ENCODE measurements at regions not wholly inside any gene's neighbourhood (a gene's known extent, or its start where the extent isn't known, plus 50 kb on each side); places are given as distances from the start of the nearest gene placed in this dataset.

DNA sequence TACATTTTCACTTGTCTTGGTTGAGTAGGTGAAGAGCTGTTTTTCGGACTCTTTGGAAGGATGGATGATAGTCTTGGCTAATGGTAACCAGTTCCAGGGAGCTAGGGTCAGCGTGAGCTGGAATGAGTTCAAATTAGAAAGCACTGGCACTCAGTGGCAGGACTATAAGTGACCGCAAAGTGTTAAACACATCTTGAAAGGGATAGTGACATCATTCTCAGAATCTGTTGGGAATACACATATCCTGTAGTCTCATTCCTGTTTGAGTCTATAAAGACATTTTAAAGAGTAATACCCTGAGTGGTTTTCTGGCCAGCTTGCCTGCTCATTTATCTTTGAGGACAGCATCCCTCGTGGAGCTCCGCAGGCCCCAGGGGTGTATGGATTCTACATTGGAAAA lies 56.7 kb upstream of the TMEM248 start:
- CTCF ChIA-PET (ENCODE audit: low intra/inter-chr PET ratio, low total read pairs) = no interaction called here
- in situ Hi-C loops (cut with HindIII; ENCODE audit: extremely low pct_ligation_motif_present, low pct_unique_long_range_greater_than_20kb) = no loop called here
- intact Hi-C loops (cut with micrococcal nuclease; ENCODE audit: unreplicated experiment) = no loop called here

More for the DNA sequence above, 56.7 kb upstream of the TMEM248 start:
- Histone ChIP-seq H3K4me2 (ENCODE audit: low read depth, low read length) (no peak overlapping the region), H4K20me1 (ENCODE audit: insufficient read depth, low read length) (no peaks in the 10 kb centered on the region), H2AFZ (ENCODE audit: low read length) (no peak overlapping the region), H3K36me3 (replicated peaks in 1 of 2; ENCODE audit: control insufficient read depth in 1 of 2, insufficient read depth in 2 of 2, low read length in 2 of 2) (peaks cover 11 to 33% of the 10 kb centered on the region in 2 experiments), H3K9ac (ENCODE audit: insufficient read depth, low read depth, low read length) (no peak overlapping the region), H3K4me1 (ENCODE audit: insufficient read depth, low read length) (peaks cover 21% of the 10 kb centered on the region), H3K79me2 (ENCODE audit: insufficient read depth, low read length) (no peaks in the 10 kb centered on the region), H3K27me3 (ENCODE audit: control insufficient read depth in 1 of 2, insufficient read depth in 2 of 2, low read length in 2 of 2) (no peaks in the 10 kb centered on the region), H3K9me3 (ENCODE audit: low read length) (no peaks in the 10 kb centered on the region), H3K27ac (ENCODE audit: extremely low read length, insufficient read depth, low read length) (no peak overlapping the region), H3K4me3 (replicated peaks in 1 of 3; ENCODE audit: insufficient read depth in 1 of 3, low read depth in 2 of 3, low read length in 3 of 3) (no peak overlapping the region)
- FAIRE-seq (no peak), ATAC-seq (no peak), DNase-seq (ENCODE audit: low spot score) (no peak)
- 93% methylated on average over 5 of the region's 5 CpGs for WGBS (ENCODE audit: low lambda C conversion rate)
- TF ChIP-seq ZNF121 (CRISPR knock-in tag; IDR thresholded peaks at IDR 0.05) (no peak), TCF7L2 (IDR thresholded peaks at IDR 0.05; ENCODE audit: low read depth, low read length) (no peak), ZNF569 (CRISPR knock-in tag; IDR thresholded peaks at IDR 0.05; ENCODE audit: borderline replicate concordance) (no peak), ZNF124 (CRISPR knock-in tag; IDR thresholded peaks at IDR 0.05) (no peak), TEAD2 (CRISPR knock-in tag; IDR thresholded peaks at IDR 0.05) (no peak)
- TF ChIP-seq, protein P1, sequence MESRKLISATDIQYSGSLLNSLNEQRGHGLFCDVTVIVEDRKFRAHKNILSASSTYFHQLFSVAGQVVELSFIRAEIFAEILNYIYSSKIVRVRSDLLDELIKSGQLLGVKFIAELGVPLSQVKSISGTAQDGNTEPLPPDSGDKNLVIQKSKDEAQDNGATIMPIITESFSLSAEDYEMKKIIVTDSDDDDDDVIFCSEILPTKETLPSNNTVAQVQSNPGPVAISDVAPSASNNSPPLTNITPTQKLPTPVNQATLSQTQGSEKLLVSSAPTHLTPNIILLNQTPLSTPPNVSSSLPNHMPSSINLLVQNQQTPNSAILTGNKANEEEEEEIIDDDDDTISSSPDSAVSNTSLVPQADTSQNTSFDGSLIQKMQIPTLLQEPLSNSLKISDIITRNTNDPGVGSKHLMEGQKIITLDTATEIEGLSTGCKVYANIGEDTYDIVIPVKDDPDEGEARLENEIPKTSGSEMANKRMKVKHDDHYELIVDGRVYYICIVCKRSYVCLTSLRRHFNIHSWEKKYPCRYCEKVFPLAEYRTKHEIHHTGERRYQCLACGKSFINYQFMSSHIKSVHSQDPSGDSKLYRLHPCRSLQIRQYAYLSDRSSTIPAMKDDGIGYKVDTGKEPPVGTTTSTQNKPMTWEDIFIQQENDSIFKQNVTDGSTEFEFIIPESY (CRISPR knock-in tag; IDR thresholded peaks at IDR 0.05) = no peak
- TF ChIP-seq, protein P2, sequence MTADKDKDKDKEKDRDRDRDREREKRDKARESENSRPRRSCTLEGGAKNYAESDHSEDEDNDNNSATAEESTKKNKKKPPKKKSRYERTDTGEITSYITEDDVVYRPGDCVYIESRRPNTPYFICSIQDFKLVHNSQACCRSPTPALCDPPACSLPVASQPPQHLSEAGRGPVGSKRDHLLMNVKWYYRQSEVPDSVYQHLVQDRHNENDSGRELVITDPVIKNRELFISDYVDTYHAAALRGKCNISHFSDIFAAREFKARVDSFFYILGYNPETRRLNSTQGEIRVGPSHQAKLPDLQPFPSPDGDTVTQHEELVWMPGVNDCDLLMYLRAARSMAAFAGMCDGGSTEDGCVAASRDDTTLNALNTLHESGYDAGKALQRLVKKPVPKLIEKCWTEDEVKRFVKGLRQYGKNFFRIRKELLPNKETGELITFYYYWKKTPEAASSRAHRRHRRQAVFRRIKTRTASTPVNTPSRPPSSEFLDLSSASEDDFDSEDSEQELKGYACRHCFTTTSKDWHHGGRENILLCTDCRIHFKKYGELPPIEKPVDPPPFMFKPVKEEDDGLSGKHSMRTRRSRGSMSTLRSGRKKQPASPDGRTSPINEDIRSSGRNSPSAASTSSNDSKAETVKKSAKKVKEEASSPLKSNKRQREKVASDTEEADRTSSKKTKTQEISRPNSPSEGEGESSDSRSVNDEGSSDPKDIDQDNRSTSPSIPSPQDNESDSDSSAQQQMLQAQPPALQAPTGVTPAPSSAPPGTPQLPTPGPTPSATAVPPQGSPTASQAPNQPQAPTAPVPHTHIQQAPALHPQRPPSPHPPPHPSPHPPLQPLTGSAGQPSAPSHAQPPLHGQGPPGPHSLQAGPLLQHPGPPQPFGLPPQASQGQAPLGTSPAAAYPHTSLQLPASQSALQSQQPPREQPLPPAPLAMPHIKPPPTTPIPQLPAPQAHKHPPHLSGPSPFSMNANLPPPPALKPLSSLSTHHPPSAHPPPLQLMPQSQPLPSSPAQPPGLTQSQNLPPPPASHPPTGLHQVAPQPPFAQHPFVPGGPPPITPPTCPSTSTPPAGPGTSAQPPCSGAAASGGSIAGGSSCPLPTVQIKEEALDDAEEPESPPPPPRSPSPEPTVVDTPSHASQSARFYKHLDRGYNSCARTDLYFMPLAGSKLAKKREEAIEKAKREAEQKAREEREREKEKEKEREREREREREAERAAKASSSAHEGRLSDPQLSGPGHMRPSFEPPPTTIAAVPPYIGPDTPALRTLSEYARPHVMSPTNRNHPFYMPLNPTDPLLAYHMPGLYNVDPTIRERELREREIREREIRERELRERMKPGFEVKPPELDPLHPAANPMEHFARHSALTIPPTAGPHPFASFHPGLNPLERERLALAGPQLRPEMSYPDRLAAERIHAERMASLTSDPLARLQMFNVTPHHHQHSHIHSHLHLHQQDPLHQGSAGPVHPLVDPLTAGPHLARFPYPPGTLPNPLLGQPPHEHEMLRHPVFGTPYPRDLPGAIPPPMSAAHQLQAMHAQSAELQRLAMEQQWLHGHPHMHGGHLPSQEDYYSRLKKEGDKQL (CRISPR knock-in tag; IDR thresholded peaks at IDR 0.05; ENCODE audit: low read depth) = no peak
- POLR2A ChIA-PET = no interaction called here
- no TSS peak for BruUV-seq (replicated peaks)
